Mesothelial cell of epicardium (in vitro differentiated cells): ENCODE measurements at regions not wholly inside any gene's neighbourhood (a gene's known extent, or its start where the extent isn't known, plus 50 kb on each side); places are given as distances from the start of the nearest gene placed in this dataset.

ENCODE experiments used
- DNase-seq, 2 experiments: peaks; one replicate each; pipeline ENCODE4 v3.0.0; 2021; ENCODE audit warnings: low spot score in 2 of 2; ENCODE audit not compliant: unreplicated experiment in 2 of 2
- H3K27ac Mint-ChIP-seq: 2 replicates; pipeline ENCODE4 v1.8.0; 2021; ENCODE audit warnings: mixed read lengths
- H3K27me3 Mint-ChIP-seq: 2 replicates; pipeline ENCODE4 v1.8.0; 2021; ENCODE audit warnings: low read depth, mixed read lengths
- H3K36me3 Mint-ChIP-seq: 2 replicates; pipeline ENCODE4 v1.8.0; 2021; ENCODE audit warnings: mixed read lengths
- H3K4me1 Mint-ChIP-seq: 2 replicates; pipeline ENCODE4 v1.8.0; 2021; ENCODE audit warnings: mixed read lengths
- H3K4me3 Mint-ChIP-seq: 2 replicates; pipeline ENCODE4 v1.8.0; 2021; ENCODE audit warnings: mild to moderate bottlenecking, moderate library complexity, mixed read lengths
- H3K9me3 Mint-ChIP-seq: 2 replicates; pipeline ENCODE4 v1.8.0; 2021; ENCODE audit warnings: mixed read lengths
- TF ChIP-seq, protein P1 (sequence below): fragments of 200-600 bp; sonication (generic); IDR thresholded peaks from one replicate; pipeline ENCODE4 v1.5.0; 2021; ENCODE audit warnings: antibody characterized with exemption; ENCODE audit not compliant: unreplicated experiment

DNA sequence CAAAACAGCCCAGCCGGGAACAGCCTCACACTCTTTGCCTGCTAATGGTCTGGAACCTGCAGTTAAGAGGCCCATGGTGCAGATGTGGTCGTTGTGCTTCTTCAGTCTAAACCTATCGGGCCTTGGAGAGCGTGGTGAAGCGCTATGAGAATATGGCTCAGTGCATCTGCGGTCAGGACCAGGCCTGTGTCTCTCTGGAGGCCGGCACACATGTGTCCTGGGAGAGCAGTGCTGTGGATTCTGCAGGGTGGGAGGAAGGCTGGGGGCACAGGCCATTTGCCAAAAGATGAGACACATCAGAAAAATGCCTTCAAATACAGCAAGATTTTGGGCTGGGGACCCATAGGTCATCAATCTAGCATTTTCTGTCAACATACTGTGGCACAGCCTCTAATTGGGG, 231.5 kb upstream of the GLI3 start:
- H3K27ac Mint-ChIP-seq: no peak overlapping the region
- no peaks in the 10 kb centered on the region for H3K27me3 Mint-ChIP-seq
- peaks cover 22% of the 10 kb centered on the region for H3K9me3 Mint-ChIP-seq
- no peak for DNase-seq
- H3K36me3 Mint-ChIP-seq: no peaks in the 10 kb centered on the region
- H3K4me3 Mint-ChIP-seq: no peak overlapping the region
- TF ChIP-seq, protein P1, sequence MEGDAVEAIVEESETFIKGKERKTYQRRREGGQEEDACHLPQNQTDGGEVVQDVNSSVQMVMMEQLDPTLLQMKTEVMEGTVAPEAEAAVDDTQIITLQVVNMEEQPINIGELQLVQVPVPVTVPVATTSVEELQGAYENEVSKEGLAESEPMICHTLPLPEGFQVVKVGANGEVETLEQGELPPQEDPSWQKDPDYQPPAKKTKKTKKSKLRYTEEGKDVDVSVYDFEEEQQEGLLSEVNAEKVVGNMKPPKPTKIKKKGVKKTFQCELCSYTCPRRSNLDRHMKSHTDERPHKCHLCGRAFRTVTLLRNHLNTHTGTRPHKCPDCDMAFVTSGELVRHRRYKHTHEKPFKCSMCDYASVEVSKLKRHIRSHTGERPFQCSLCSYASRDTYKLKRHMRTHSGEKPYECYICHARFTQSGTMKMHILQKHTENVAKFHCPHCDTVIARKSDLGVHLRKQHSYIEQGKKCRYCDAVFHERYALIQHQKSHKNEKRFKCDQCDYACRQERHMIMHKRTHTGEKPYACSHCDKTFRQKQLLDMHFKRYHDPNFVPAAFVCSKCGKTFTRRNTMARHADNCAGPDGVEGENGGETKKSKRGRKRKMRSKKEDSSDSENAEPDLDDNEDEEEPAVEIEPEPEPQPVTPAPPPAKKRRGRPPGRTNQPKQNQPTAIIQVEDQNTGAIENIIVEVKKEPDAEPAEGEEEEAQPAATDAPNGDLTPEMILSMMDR: no peak
- H3K4me1 Mint-ChIP-seq: no peaks in the 10 kb centered on the region

- no peak overlapping the region for H3K27ac Mint-ChIP-seq
- TF ChIP-seq, protein P1: no peak
- H3K9me3 Mint-ChIP-seq: peaks cover 13% of the 10 kb centered on the region
- H3K4me3 Mint-ChIP-seq: no peak overlapping the region
- DNase-seq: no peak
- peaks cover 1% of the 10 kb centered on the region for H3K4me1 Mint-ChIP-seq
- H3K27me3 Mint-ChIP-seq: no peaks in the 10 kb centered on the region
- no peaks in the 10 kb centered on the region for H3K36me3 Mint-ChIP-seq
Observed at GRCh38 chr7:42461537-42461936, 224.5 kb upstream of the GLI3 start.

DNA sequence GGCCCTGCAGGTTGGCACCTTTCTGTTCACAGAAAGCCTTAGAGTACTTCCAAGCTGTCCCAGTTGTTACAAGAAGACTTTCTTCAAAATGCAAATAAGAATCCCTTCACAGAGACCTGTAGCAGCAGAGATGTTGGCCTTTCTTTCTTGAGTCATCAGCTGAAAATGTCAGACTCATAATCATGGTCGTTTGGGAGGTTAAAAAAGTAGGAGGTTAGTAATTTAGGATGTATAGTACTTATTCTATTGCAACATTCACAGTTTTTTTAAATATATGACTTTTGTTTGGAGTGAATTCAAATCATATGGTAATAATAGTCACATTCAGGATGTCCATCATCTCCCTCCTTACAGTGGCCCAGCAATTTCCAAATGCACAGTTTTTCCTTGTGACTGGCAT, 223.9 kb upstream of the GLI3 start:
- no peaks in the 10 kb centered on the region for H3K36me3 Mint-ChIP-seq
- peaks cover 13% of the 10 kb centered on the region for H3K9me3 Mint-ChIP-seq
- H3K27me3 Mint-ChIP-seq: no peaks in the 10 kb centered on the region
- TF ChIP-seq, protein P1: no peak
- no peak overlapping the region for H3K4me3 Mint-ChIP-seq
- no peak overlapping the region for H3K27ac Mint-ChIP-seq
- DNase-seq: no peak
- H3K4me1 Mint-ChIP-seq: peaks cover 1% of the 10 kb centered on the region

GRCh38 chr7:42460148-42460547, 223.1 kb upstream of the GLI3 start:
- Mint-ChIP-seq H3K27me3 (no peaks in the 10 kb centered on the region), H3K9me3 (peaks cover 13% of the 10 kb centered on the region), H3K36me3 (no peaks in the 10 kb centered on the region), H3K4me3 (no peak overlapping the region), H3K27ac (no peak overlapping the region), H3K4me1 (peaks cover 1% of the 10 kb centered on the region)
- TF ChIP-seq, protein P1: no peak
- DNase-seq: no peak

GRCh38 chr7:42457663-42458062, 220.7 kb upstream of the GLI3 start:
- H3K4me1 Mint-ChIP-seq: peaks cover 12% of the 10 kb centered on the region
- TF ChIP-seq, protein P1: no peak
- no peak overlapping the region for H3K4me3 Mint-ChIP-seq
- peaks cover 2% of the 10 kb centered on the region for H3K27me3 Mint-ChIP-seq
- no peaks in the 10 kb centered on the region for H3K9me3 Mint-ChIP-seq
- DNase-seq: no peak
- no peak overlapping the region for H3K27ac Mint-ChIP-seq
- no peaks in the 10 kb centered on the region for H3K36me3 Mint-ChIP-seq

DNA sequence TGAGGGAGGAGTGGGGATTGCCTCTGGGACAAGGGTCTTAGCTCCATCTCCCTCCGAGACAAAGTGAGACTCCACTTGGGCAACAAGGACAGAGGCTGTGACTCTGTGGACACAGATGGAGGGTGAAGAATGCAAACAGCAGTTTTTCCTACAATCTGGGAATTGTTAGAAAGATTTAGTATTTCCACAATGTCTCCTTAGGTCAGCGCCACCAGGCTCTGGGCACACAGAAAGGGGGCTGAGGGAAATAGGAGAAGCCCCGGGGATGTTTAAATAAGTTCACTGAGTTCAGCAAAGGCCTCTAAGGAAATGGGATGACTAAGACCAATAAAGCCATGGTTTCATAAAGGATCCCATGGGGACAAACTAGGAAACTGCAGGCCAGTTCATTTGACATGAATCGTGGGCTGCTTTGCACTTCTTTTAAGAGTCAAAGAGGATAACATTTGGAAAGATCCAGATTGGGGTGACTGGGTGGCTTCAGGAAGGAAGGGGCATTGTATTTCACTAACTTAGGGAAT, 219.8 kb upstream of the GLI3 start:
- no peak overlapping the region for H3K27ac Mint-ChIP-seq
- no peak overlapping the region for H3K4me3 Mint-ChIP-seq
- H3K9me3 Mint-ChIP-seq: no peaks in the 10 kb centered on the region
- TF ChIP-seq, protein P1: no peak
- peaks cover 12% of the 10 kb centered on the region for H3K4me1 Mint-ChIP-seq
- DNase-seq: no peak
- H3K36me3 Mint-ChIP-seq: no peaks in the 10 kb centered on the region
- H3K27me3 Mint-ChIP-seq: peaks cover 2% of the 10 kb centered on the region
